ENCODE measurements at regions not wholly inside any gene's neighbourhood (a gene's known extent, or its start where the extent isn't known, plus 50 kb on each side); places are given as distances from the start of the nearest gene placed in this dataset.
A peak's percentile ranks its signal among the peaks of the same experiment; 100 is the strongest.

DNA sequence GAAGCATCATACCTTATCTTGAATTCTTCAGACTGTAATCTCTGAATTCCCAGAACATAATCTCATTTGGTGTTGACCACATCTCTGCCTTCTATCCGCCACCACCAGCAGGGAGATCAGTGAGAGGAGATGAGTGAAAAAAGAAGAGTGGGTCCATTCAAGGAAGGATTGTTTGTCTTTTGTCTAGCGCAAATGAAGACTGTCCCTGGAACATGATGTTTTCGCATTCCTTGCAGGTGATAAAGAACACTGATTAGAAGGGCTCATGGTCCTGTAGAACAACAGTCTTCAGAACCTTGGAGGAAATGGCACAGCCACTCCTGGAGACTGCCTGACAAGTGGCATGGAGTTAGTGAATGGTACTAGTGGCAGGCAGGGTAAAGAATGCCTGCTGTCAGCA, 869.6 kb downstream of the JRKL start:
- TF ChIP-seq, protein P1, sequence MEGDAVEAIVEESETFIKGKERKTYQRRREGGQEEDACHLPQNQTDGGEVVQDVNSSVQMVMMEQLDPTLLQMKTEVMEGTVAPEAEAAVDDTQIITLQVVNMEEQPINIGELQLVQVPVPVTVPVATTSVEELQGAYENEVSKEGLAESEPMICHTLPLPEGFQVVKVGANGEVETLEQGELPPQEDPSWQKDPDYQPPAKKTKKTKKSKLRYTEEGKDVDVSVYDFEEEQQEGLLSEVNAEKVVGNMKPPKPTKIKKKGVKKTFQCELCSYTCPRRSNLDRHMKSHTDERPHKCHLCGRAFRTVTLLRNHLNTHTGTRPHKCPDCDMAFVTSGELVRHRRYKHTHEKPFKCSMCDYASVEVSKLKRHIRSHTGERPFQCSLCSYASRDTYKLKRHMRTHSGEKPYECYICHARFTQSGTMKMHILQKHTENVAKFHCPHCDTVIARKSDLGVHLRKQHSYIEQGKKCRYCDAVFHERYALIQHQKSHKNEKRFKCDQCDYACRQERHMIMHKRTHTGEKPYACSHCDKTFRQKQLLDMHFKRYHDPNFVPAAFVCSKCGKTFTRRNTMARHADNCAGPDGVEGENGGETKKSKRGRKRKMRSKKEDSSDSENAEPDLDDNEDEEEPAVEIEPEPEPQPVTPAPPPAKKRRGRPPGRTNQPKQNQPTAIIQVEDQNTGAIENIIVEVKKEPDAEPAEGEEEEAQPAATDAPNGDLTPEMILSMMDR (conservative IDR thresholded peaks at IDR 0.05; ENCODE audit: low read depth, low read length) = no peak
- TF ChIP-seq EZH2 (IDR thresholded peaks at IDR 0.05; ENCODE audit: borderline replicate concordance, low read depth, low read length, poor library complexity, severe bottlenecking) = no peak
- H3K9me3 ChIP-seq (ENCODE audit: low read depth, low read length, poor library complexity, severe bottlenecking) = no peaks in the 10 kb centered on the region
- H3K27me3 ChIP-seq (replicated peaks; ENCODE audit: insufficient read depth, low read depth, low read length, poor library complexity) = no peaks in the 10 kb centered on the region
- intact Hi-C loops (cut with micrococcal nuclease; ENCODE audit: unreplicated experiment) = no loop called here
- no peaks in the 10 kb centered on the region for H3K4me1 ChIP-seq (ENCODE audit: insufficient read depth, low read length, poor library complexity, severe bottlenecking)
- no TSS peak for BruUV-seq (replicated peaks)
- no peak for DNase-seq (ENCODE audit: low spot score)
- H3K4me3 ChIP-seq (ENCODE audit: low read depth, low read length, poor library complexity, severe bottlenecking) = no peak overlapping the region
- ChIA-PET CTCF (no interaction called here), POLR2A (ENCODE audit: low non-redundant PET) (no interaction called here)
- no peak overlapping the region for H3K27ac ChIP-seq (ENCODE audit: low read depth, low read length, poor library complexity, severe bottlenecking)
- no peaks in the 10 kb centered on the region for H3K36me3 ChIP-seq (ENCODE audit: insufficient read depth, low read length, poor library complexity, severe bottlenecking)

DNA sequence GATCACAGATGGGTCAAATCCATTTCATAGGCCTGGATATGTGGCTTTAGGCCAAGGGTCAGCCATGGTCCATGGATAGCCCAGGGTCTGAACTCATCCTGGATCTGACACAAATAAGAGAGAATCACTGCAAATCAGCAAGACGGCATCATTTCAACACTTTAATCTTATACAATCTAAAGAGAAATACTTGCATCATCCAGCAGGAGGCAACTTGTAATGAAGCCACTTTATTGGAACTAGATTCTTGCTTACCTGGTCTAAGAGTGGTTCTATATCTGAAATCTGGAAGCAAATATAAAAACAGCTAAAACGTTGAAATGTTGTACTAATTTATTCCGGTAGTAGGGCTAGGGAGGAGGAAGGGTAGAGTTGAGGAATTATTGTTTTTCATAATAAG, 870.1 kb downstream of the JRKL start:
- Histone ChIP-seq H3K4me3 (ENCODE audit: low read depth, low read length, poor library complexity, severe bottlenecking) (no peak overlapping the region), H3K4me1 (ENCODE audit: insufficient read depth, low read length, poor library complexity, severe bottlenecking) (no peaks in the 10 kb centered on the region), H3K9me3 (ENCODE audit: low read depth, low read length, poor library complexity, severe bottlenecking) (no peaks in the 10 kb centered on the region), H3K36me3 (ENCODE audit: insufficient read depth, low read length, poor library complexity, severe bottlenecking) (no peaks in the 10 kb centered on the region), H3K27me3 (replicated peaks; ENCODE audit: insufficient read depth, low read depth, low read length, poor library complexity) (no peaks in the 10 kb centered on the region), H3K27ac (ENCODE audit: low read depth, low read length, poor library complexity, severe bottlenecking) (no peak overlapping the region)
- no peak for DNase-seq (ENCODE audit: low spot score)
- intact Hi-C loops (cut with micrococcal nuclease; ENCODE audit: unreplicated experiment) = loop anchor here (10.0 kb wide), 1 partner anchor 1755 kb away; no protein-coding TSS in a partner anchor
- ChIA-PET CTCF (no interaction called here), POLR2A (ENCODE audit: low non-redundant PET) (no interaction called here)
- no TSS peak for BruUV-seq (replicated peaks)
- TF ChIP-seq, protein P1 (conservative IDR thresholded peaks at IDR 0.05; ENCODE audit: low read depth, low read length) = peak; percentile 29; the same call in 1 of the 2 replicates
- no peak for TF ChIP-seq EZH2 (IDR thresholded peaks at IDR 0.05; ENCODE audit: borderline replicate concordance, low read depth, low read length, poor library complexity, severe bottlenecking)

DNA sequence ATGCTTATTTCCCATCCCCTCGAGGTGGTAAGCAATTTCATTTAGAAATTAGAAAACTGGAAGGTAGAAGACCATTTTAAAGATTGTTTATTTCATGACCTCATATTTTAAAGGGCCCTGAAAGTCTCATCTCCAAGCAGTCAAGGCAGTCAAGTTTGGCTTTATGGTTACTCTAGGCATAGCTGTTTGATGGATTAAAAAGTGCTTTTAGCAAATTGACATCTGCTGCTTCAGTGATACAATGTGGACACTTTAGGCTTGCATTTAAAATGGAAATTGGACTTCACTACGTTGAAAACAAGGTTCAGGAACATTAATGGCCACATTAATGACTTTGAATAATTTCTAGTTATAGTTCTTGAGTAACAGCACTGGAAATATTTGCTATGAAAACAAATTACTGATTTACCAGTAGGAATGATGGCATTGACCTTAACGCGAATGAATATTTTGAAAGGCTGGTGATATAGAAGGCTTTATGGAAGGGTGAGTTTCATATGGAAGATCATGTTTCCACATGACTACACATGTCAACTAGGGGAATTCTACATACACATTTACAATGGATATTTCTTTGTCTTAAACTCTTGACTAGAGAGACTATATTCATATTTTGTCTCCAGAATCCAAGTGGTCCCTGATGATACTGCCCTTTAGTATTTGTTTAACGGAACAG, 873.5 kb downstream of the JRKL start:
- Histone ChIP-seq H3K27ac (ENCODE audit: low read depth, low read length, poor library complexity, severe bottlenecking) (no peak overlapping the region), H3K4me1 (ENCODE audit: insufficient read depth, low read length, poor library complexity, severe bottlenecking) (no peaks in the 10 kb centered on the region), H3K9me3 (ENCODE audit: low read depth, low read length, poor library complexity, severe bottlenecking) (no peaks in the 10 kb centered on the region), H3K36me3 (ENCODE audit: insufficient read depth, low read length, poor library complexity, severe bottlenecking) (no peaks in the 10 kb centered on the region), H3K27me3 (replicated peaks; ENCODE audit: insufficient read depth, low read depth, low read length, poor library complexity) (no peaks in the 10 kb centered on the region), H3K4me3 (ENCODE audit: low read depth, low read length, poor library complexity, severe bottlenecking) (no peak overlapping the region)
- no peak for DNase-seq (ENCODE audit: low spot score)
- CTCF ChIA-PET = no interaction called here
- BruUV-seq (replicated peaks) = no TSS peak
- POLR2A ChIA-PET (ENCODE audit: low non-redundant PET) = no interaction called here
- no peak for TF ChIP-seq EZH2 (IDR thresholded peaks at IDR 0.05; ENCODE audit: borderline replicate concordance, low read depth, low read length, poor library complexity, severe bottlenecking)
- TF ChIP-seq, protein P1 (conservative IDR thresholded peaks at IDR 0.05; ENCODE audit: low read depth, low read length) = no peak
- intact Hi-C loops (cut with micrococcal nuclease; ENCODE audit: unreplicated experiment) = loop anchor here (10.0 kb wide), 1 partner anchor 1751 kb away; no protein-coding TSS in a partner anchor

Data from A673 (cell line).